ENCODE measurements at regions not wholly inside any gene's neighbourhood (a gene's known extent, or its start where the extent isn't known, plus 50 kb on each side); places are given as distances from the start of the nearest gene placed in this dataset.

- ChIA-PET CTCF (interaction anchor here (1.1 kb wide), 1 partner anchor 29 kb away, joined by 3 read pairs; no protein-coding TSS in a partner anchor), POLR2A (no interaction called here)
- TF ChIP-seq ZNF692 (tag by site-specific recombination; IDR thresholded peaks at IDR 0.05) (peak; percentile 88), TRIM28 (IDR thresholded peaks at IDR 0.05; ENCODE audit: borderline replicate concordance, low read length) (0 out of 2 replicates have a peak, but pooled peaks have one; percentile 15), ZNF16 (tag by site-specific recombination; IDR thresholded peaks at IDR 0.05; ENCODE audit: low read depth) (no peak), ZNF184 (tag by site-specific recombination; IDR thresholded peaks at IDR 0.05) (no peak), ZFP69B (tag by site-specific recombination; IDR thresholded peaks at IDR 0.05) (0 out of 2 replicates have a peak, but pooled peaks have one; percentile 23), ZNF18 (tag by site-specific recombination; IDR thresholded peaks at IDR 0.05) (no peak), ZBTB11 (tag by site-specific recombination; conservative IDR thresholded peaks at IDR 0.05; ENCODE audit: low read depth) (no peak)
- no peak overlapping the region for H3K27ac ChIP-seq (ENCODE audit: extremely low read depth, low read depth, low read length)
- no peak overlapping the region for H3K4me3 ChIP-seq (ENCODE audit: low read depth, low read length)
- no peaks in the 10 kb centered on the region for H3K9me3 ChIP-seq (ENCODE audit: control insufficient read depth, insufficient read depth, low read depth, low read length)
- H3K4me1 ChIP-seq (ENCODE audit: control insufficient read depth, insufficient read depth, low read length) = no peaks in the 10 kb centered on the region
- no peaks in the 10 kb centered on the region for H3K36me3 ChIP-seq (ENCODE audit: control insufficient read depth in 2 of 2, insufficient read depth in 1 of 2, low read length in 2 of 2)
Measured at GRCh38 chr1:219537223-219537631, 75.7 kb downstream of the ZC3H11B start.

- no peaks in the 10 kb centered on the region for H3K36me3 ChIP-seq (ENCODE audit: control insufficient read depth in 2 of 2, insufficient read depth in 1 of 2, low read length in 2 of 2)
- H3K9me3 ChIP-seq (ENCODE audit: control insufficient read depth, insufficient read depth, low read depth, low read length) = no peaks in the 10 kb centered on the region
- H3K4me1 ChIP-seq (ENCODE audit: control insufficient read depth, insufficient read depth, low read length) = no peaks in the 10 kb centered on the region
- no peak overlapping the region for H3K27ac ChIP-seq (ENCODE audit: extremely low read depth, low read depth, low read length)
- ChIA-PET CTCF (interaction anchor here (0.8 kb wide), 1 partner anchor 21 kb away, joined by 4 read pairs; no protein-coding TSS in a partner anchor), POLR2A (no interaction called here)
- H3K4me3 ChIP-seq (ENCODE audit: low read depth, low read length) = no peak overlapping the region
- TF ChIP-seq ZNF292 (tag by site-specific recombination; IDR thresholded peaks at IDR 0.05; ENCODE audit: borderline replicate concordance, low read depth) = no peak
- TF ChIP-seq ZBTB44 (tag by site-specific recombination; IDR thresholded peaks at IDR 0.05) = no peak
- TF ChIP-seq ZNF37A (tag by site-specific recombination; IDR thresholded peaks at IDR 0.05) = no peak
- no peak for TF ChIP-seq KLF17 (tag by site-specific recombination; IDR thresholded peaks at IDR 0.05)
- TF ChIP-seq ZNF223 (tag by site-specific recombination; IDR thresholded peaks at IDR 0.05) = no peak
- no peak for TF ChIP-seq ZNF837 (tag by site-specific recombination; IDR thresholded peaks at IDR 0.05)
- TF ChIP-seq ZNF394 (tag by site-specific recombination; IDR thresholded peaks at IDR 0.05; ENCODE audit: borderline replicate concordance) = no peak
- TF ChIP-seq PRDM2 (tag by site-specific recombination; IDR thresholded peaks at IDR 0.05; ENCODE audit: borderline replicate concordance) = no peak
- no peak for TF ChIP-seq BCL11A (tag by site-specific recombination; IDR thresholded peaks at IDR 0.05; ENCODE audit: low read depth)
- TF ChIP-seq ZNF366 (tag by site-specific recombination; conservative IDR thresholded peaks at IDR 0.05) = no peak
- no peak for TF ChIP-seq ZNF248 (tag by site-specific recombination; IDR thresholded peaks at IDR 0.05)
- TF ChIP-seq ZNF514 (tag by site-specific recombination; IDR thresholded peaks at IDR 0.05) = no peak
- TF ChIP-seq ZNF555 (tag by site-specific recombination; conservative IDR thresholded peaks at IDR 0.05) = no peak
Measured at GRCh38 chr1:219536038-219536437, 76.9 kb downstream of the ZC3H11B start.
